ENCODE measurements at regions not wholly inside any gene's neighbourhood (a gene's known extent, or its start where the extent isn't known, plus 50 kb on each side); places are given as distances from the start of the nearest gene placed in this dataset.

GRCh38 chr6:122307577-122307976, 91.9 kb upstream of the HSF2 start:
- TF ChIP-seq CTCF (conservative IDR thresholded peaks at IDR 0.05; ENCODE audit: low read length) (no peak), EZH2phosphoT487 (IDR thresholded peaks at IDR 0.05; ENCODE audit: borderline replicate concordance) (no peak)

Data from Loucy (cell line).